H9 (cell line): ENCODE measurements at regions not wholly inside any gene's neighbourhood (a gene's known extent, or its start where the extent isn't known, plus 50 kb on each side); places are given as distances from the start of the nearest gene placed in this dataset.

Experiments
- DNase-seq: peaks from one replicate; pipeline ENCODE4 v3.0.0-alpha.2; 2017
- H2AFZ ChIP-seq: one replicate; pipeline ENCODE4 v1.6.1; 2013; ENCODE audit warnings: mild to moderate bottlenecking, low read length, control low read depth, moderate library complexity
- H2AK5ac ChIP-seq: 2 replicates; pipeline ENCODE4 v1.6.1; 2013; ENCODE audit warnings: low read length, control low read depth, mixed read lengths; ENCODE audit not compliant: insufficient read length
- H2BK120ac ChIP-seq: one replicate; pipeline ENCODE4 v1.6.1; 2013; ENCODE audit warnings: low read depth, mild to moderate bottlenecking, low read length, control low read depth, inconsistent platforms; ENCODE audit not compliant: poor library complexity, severe bottlenecking
- H2BK12ac ChIP-seq: 2 replicates; pipeline ENCODE4 v1.6.1; 2013; ENCODE audit warnings: low read length, control low read depth, mixed read lengths, low read depth; ENCODE audit not compliant: insufficient read length
- H2BK15ac ChIP-seq: 2 replicates; pipeline ENCODE4 v1.6.1; 2013; ENCODE audit warnings: low read depth, low read length, control low read depth
- H2BK20ac ChIP-seq: one replicate; pipeline ENCODE4 v1.6.1; 2013; ENCODE audit warnings: low read depth, mild to moderate bottlenecking, low read length, control low read depth, inconsistent platforms; ENCODE audit not compliant: poor library complexity, severe bottlenecking
- H2BK5ac ChIP-seq: 2 replicates; pipeline ENCODE4 v1.6.1; 2013; ENCODE audit warnings: low read length, control low read depth, mixed read lengths; ENCODE audit not compliant: insufficient read length
- H3K14ac ChIP-seq: 2 replicates; pipeline ENCODE4 v1.6.1; 2013; ENCODE audit warnings: low read length, control low read depth; ENCODE audit not compliant: insufficient read depth
- H3K18ac ChIP-seq: 2 replicates; pipeline ENCODE4 v1.6.1; 2013; ENCODE audit warnings: low read depth, mild to moderate bottlenecking, mixed read lengths, low read length, control low read depth; ENCODE audit not compliant: insufficient read length
- H3K23ac ChIP-seq: 2 replicates; pipeline ENCODE4 v1.6.1; 2013; ENCODE audit warnings: low read length, control low read depth, mixed read lengths, low read depth; ENCODE audit not compliant: insufficient read length
- H3K23me2 ChIP-seq: 2 replicates; pipeline ENCODE4 v1.6.1; 2013; ENCODE audit warnings: low read depth, mild to moderate bottlenecking, mixed read lengths, low read length, control low read depth; ENCODE audit not compliant: insufficient read length, poor library complexity, severe bottlenecking
- H3K27ac ChIP-seq: 2 replicates; pipeline ENCODE4 v1.5.1; 2013; ENCODE audit warnings: low read length, control low read depth, mixed read lengths, low read depth; ENCODE audit not compliant: insufficient read length
- H3K27me3 ChIP-seq: 2 replicates; pipeline ENCODE4 v1.6.1; 2013; ENCODE audit warnings: low read length, control low read depth, inconsistent platforms; ENCODE audit not compliant: insufficient read depth
- H3K4ac ChIP-seq: 2 replicates; pipeline ENCODE4 v1.6.1; 2013; ENCODE audit warnings: low read depth, mild to moderate bottlenecking, control low read depth, inconsistent platforms, low read length, moderate library complexity
- H3K4me1 ChIP-seq: 2 replicates; pipeline ENCODE4 v1.6.1; 2013; ENCODE audit warnings: low read length, control low read depth, inconsistent platforms; ENCODE audit not compliant: insufficient read depth
- H3K4me2 ChIP-seq: 2 replicates; pipeline ENCODE4 v1.6.1; 2013; ENCODE audit warnings: low read length, control low read depth, mixed read lengths; ENCODE audit not compliant: insufficient read length, insufficient read depth
- H3K56ac ChIP-seq: 2 replicates; pipeline ENCODE4 v1.6.1; 2013; ENCODE audit warnings: low read depth, mild to moderate bottlenecking, mixed read lengths, low read length, control low read depth; ENCODE audit not compliant: insufficient read length
- H3K79me1 ChIP-seq: 2 replicates; pipeline ENCODE4 v1.6.1; 2013; ENCODE audit warnings: low read depth, mild to moderate bottlenecking, moderate library complexity, low read length, control low read depth, inconsistent platforms; ENCODE audit not compliant: insufficient read depth, poor library complexity, severe bottlenecking
- H3K79me2 ChIP-seq: 2 replicates; pipeline ENCODE4 v1.6.1; 2013; ENCODE audit warnings: low read length, control low read depth, inconsistent platforms; ENCODE audit not compliant: insufficient read depth
- H3K9ac ChIP-seq: 2 replicates; pipeline ENCODE4 v1.6.1; 2013; ENCODE audit warnings: low read length, control low read depth, mixed read lengths; ENCODE audit not compliant: insufficient read length; ENCODE audit errors: extremely low read depth
- H3K9me3 ChIP-seq: one replicate; pipeline ENCODE4 v1.6.1; 2013; ENCODE audit warnings: low read depth, low read length, inconsistent platforms; ENCODE audit not compliant: control insufficient read depth
- H3T11ph ChIP-seq: one replicate; pipeline ENCODE4 v1.6.1; 2013; ENCODE audit warnings: mild to moderate bottlenecking, low read length, control low read depth, inconsistent platforms
- H4K20me1 ChIP-seq: one replicate; pipeline ENCODE4 v1.6.1; 2013; ENCODE audit not compliant: control insufficient read depth, insufficient read length, insufficient read depth
- H4K5ac ChIP-seq: 2 replicates; pipeline ENCODE4 v1.6.1; 2013; ENCODE audit warnings: low read depth, mild to moderate bottlenecking, mixed read lengths, low read length, control low read depth; ENCODE audit not compliant: insufficient read length
- H4K8ac ChIP-seq: replicated peaks from 2 replicates; pipeline ENCODE4 v1.6.1; 2013; ENCODE audit warnings: low read length, control low read depth, mixed read lengths, low read depth; ENCODE audit not compliant: insufficient read length
- H4K91ac ChIP-seq: 2 replicates; pipeline ENCODE4 v1.6.1; 2013; ENCODE audit warnings: low read depth, mild to moderate bottlenecking, moderate library complexity, mixed read lengths, low read length, control low read depth; ENCODE audit not compliant: insufficient read length
- H3K27ac Mint-ChIP-seq, 3 experiments: 2 replicates in 2 of 3; 3 replicates in 1 of 3; pipeline ENCODE4 v1.8.0; 2020 to 2021; ENCODE audit warnings: mixed read lengths in 3 of 3, mild to moderate bottlenecking in 1 of 3, moderate library complexity in 1 of 3
- H3K27me3 Mint-ChIP-seq: 2 replicates; pipeline ENCODE4 v1.8.0; 2021; ENCODE audit warnings: low read depth, mild to moderate bottlenecking, moderate library complexity, mixed read lengths
- H3K36me3 Mint-ChIP-seq, 3 experiments: 2 replicates in 2 of 3; 3 replicates in 1 of 3; pipeline ENCODE4 v1.8.0; 2020 to 2021; ENCODE audit warnings: low read depth in 3 of 3, mixed read lengths in 3 of 3; ENCODE audit not compliant: insufficient read depth in 1 of 3
- H3K4me1 Mint-ChIP-seq, 2 experiments: 2 replicates each; pipeline ENCODE4 v1.8.0; 2020; ENCODE audit warnings: mixed read lengths in 2 of 2
- H3K4me3 Mint-ChIP-seq, 2 experiments: 2 replicates in 1 of 2; 3 replicates in 1 of 2; pipeline ENCODE4 v1.8.0; 2020 to 2021; ENCODE audit warnings: mild to moderate bottlenecking in 2 of 2, mixed read lengths in 2 of 2, moderate library complexity in 1 of 2
- H3K9me3 Mint-ChIP-seq, 2 experiments: 2 replicates in 1 of 2; 3 replicates in 1 of 2; pipeline ENCODE4 v1.8.0; 2020; ENCODE audit warnings: mild to moderate bottlenecking in 2 of 2, mixed read lengths in 2 of 2, moderate library complexity in 1 of 2
- TF ChIP-seq, protein P1 (sequence below): fragments of 200-600 bp; sonication (generic); conservative IDR thresholded peaks from 3 replicates; pipeline ENCODE4 v1.8.0; 2021; ENCODE audit warnings: antibody characterized with exemption, mild to moderate bottlenecking

DNA sequence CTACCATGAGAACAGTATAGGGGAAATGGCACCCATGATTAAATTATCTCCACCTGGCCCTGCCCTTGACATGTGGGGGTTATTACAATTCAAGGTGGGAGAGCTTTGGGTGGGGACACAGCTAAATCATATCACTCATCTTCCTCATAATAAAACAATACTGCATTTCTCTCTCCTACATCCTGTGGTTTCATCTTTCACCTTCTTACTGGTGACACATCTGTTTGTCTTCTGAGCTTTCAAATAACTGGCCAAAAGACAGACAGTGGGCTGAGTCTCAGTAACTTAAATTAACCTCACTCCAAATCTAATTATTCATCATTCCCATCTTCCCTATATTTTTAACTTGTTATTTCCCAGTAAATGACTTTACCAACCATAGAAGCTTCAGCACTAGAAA is 729.7 kb upstream of the USP15 start:
- no peaks in the 10 kb centered on the region for H3K27me3 ChIP-seq
- TF ChIP-seq, protein P1, sequence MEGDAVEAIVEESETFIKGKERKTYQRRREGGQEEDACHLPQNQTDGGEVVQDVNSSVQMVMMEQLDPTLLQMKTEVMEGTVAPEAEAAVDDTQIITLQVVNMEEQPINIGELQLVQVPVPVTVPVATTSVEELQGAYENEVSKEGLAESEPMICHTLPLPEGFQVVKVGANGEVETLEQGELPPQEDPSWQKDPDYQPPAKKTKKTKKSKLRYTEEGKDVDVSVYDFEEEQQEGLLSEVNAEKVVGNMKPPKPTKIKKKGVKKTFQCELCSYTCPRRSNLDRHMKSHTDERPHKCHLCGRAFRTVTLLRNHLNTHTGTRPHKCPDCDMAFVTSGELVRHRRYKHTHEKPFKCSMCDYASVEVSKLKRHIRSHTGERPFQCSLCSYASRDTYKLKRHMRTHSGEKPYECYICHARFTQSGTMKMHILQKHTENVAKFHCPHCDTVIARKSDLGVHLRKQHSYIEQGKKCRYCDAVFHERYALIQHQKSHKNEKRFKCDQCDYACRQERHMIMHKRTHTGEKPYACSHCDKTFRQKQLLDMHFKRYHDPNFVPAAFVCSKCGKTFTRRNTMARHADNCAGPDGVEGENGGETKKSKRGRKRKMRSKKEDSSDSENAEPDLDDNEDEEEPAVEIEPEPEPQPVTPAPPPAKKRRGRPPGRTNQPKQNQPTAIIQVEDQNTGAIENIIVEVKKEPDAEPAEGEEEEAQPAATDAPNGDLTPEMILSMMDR, result no peak
- no peaks in the 10 kb centered on the region for H3K79me1 ChIP-seq
- H4K8ac ChIP-seq, result no peak overlapping the region
- H3K4me2 ChIP-seq, result no peak overlapping the region
- no peak overlapping the region for H3K14ac ChIP-seq
- no peaks in the 10 kb centered on the region for H3K23me2 ChIP-seq
- H3K23ac ChIP-seq, result no peak overlapping the region
- H3K9me3 ChIP-seq, result no peaks in the 10 kb centered on the region
- H2BK120ac ChIP-seq, result no peak overlapping the region
- no peak overlapping the region for H2BK20ac ChIP-seq
- DNase-seq, result no peak
- Mint-ChIP-seq H3K4me3 (no peak overlapping the region), H3K4me1 (peaks cover 2 to 5% of the 10 kb centered on the region in 2 experiments; a peak in 2 of 4 replicates), H3K9me3 (no peaks in the 10 kb centered on the region; a peak in 1 of 5 replicates), H3K36me3 (no peaks in the 10 kb centered on the region; a peak in 1 of 7 replicates), H3K27me3 (no peaks in the 10 kb centered on the region), H3K27ac (no peak overlapping the region)
- H3K56ac ChIP-seq, result no peak overlapping the region
- H3K18ac ChIP-seq, result no peak overlapping the region
- no peak overlapping the region for H3K4ac ChIP-seq
- H4K91ac ChIP-seq, result no peak overlapping the region
- no peak overlapping the region for H2BK12ac ChIP-seq
- no peak overlapping the region for H4K5ac ChIP-seq
- H3T11ph ChIP-seq, result no peak overlapping the region
- H2AFZ ChIP-seq, result no peak overlapping the region
- H4K20me1 ChIP-seq, result no peaks in the 10 kb centered on the region
- H3K4me1 ChIP-seq, result no peaks in the 10 kb centered on the region
- no peak overlapping the region for H3K9ac ChIP-seq
- no peaks in the 10 kb centered on the region for H3K79me2 ChIP-seq
- H2BK5ac ChIP-seq, result no peak overlapping the region
- no peak overlapping the region for H3K27ac ChIP-seq
- no peak overlapping the region for H2AK5ac ChIP-seq
- no peak overlapping the region for H2BK15ac ChIP-seq
